ENCODE measurements at regions not wholly inside any gene's neighbourhood (a gene's known extent, or its start where the extent isn't known, plus 50 kb on each side); places are given as distances from the start of the nearest gene placed in this dataset.

- TF ChIP-seq POLR2AphosphoS5 (IDR thresholded peaks at IDR 0.05; ENCODE audit: borderline replicate concordance, low read depth, low read length) (no peak), EZH2 (IDR thresholded peaks at IDR 0.05) (no peak), FOXP2 (optimal IDR thresholded peaks at IDR 0.05; ENCODE audit: control extremely low read depth, extremely low read length, insufficient read depth) (peak; percentile 71)
- DNase-seq (ENCODE audit: low read depth, low spot score) = peak; percentile 75
- H3K27ac ChIP-seq = peak overlapping the region; percentile 62; the same call in 1 of the 2 replicates
Observed at GRCh38 chr4:41476310-41476885, 61.6 kb upstream of the LIMCH1 start.

GRCh38 chr4:41477181-41477905, 60.6 kb upstream of the LIMCH1 start:
- no peak for DNase-seq (ENCODE audit: low read depth, low spot score)
- Histone ChIP-seq H3K4me3 (no peak overlapping the region), H3K9ac (ENCODE audit: insufficient read length) (no peak overlapping the region), H3K27ac (no peak overlapping the region), H3K9me3 (ENCODE audit: low read depth, low read length) (no peaks in the 10 kb centered on the region), H3K36me3 (ENCODE audit: insufficient read depth, low read length) (no peaks in the 10 kb centered on the region)
- TF ChIP-seq FOXP2 (optimal IDR thresholded peaks at IDR 0.05; ENCODE audit: control extremely low read depth, extremely low read length, insufficient read depth) (no peak), POLR2AphosphoS5 (IDR thresholded peaks at IDR 0.05; ENCODE audit: borderline replicate concordance, low read depth, low read length) (no peak), EZH2 (IDR thresholded peaks at IDR 0.05) (no peak)

More at GRCh38 chr4:41476310-41476885, 61.6 kb upstream of the LIMCH1 start:
- H3K36me3 ChIP-seq (ENCODE audit: insufficient read depth, low read length) = no peaks in the 10 kb centered on the region
- no peak overlapping the region for H3K9ac ChIP-seq (ENCODE audit: insufficient read length)
- H3K9me3 ChIP-seq (ENCODE audit: low read depth, low read length) = no peaks in the 10 kb centered on the region
- no peak overlapping the region for H3K4me3 ChIP-seq

- no peak overlapping the region for H3K9ac ChIP-seq (ENCODE audit: insufficient read length)
- TF ChIP-seq POLR2AphosphoS5 (IDR thresholded peaks at IDR 0.05; ENCODE audit: borderline replicate concordance, low read depth, low read length) = no peak
- TF ChIP-seq FOXP2 (optimal IDR thresholded peaks at IDR 0.05; ENCODE audit: control extremely low read depth, extremely low read length, insufficient read depth) = no peak
- TF ChIP-seq EZH2 (IDR thresholded peaks at IDR 0.05) = no peak
- no peak overlapping the region for H3K27ac ChIP-seq
- H3K36me3 ChIP-seq (ENCODE audit: insufficient read depth, low read length) = no peaks in the 10 kb centered on the region
- no peak for DNase-seq (ENCODE audit: low read depth, low spot score)
- no peaks in the 10 kb centered on the region for H3K9me3 ChIP-seq (ENCODE audit: low read depth, low read length)
- H3K4me3 ChIP-seq = no peak overlapping the region
Observed at GRCh38 chr4:41478518-41478917, 59.4 kb upstream of the LIMCH1 start.

- Histone ChIP-seq H3K4me3 (no peak overlapping the region), H3K36me3 (ENCODE audit: insufficient read depth, low read length) (no peaks in the 10 kb centered on the region), H3K27ac (no peak overlapping the region), H3K9me3 (ENCODE audit: low read depth, low read length) (no peaks in the 10 kb centered on the region), H3K9ac (ENCODE audit: insufficient read length) (no peak overlapping the region)
- no peak for DNase-seq (ENCODE audit: low read depth, low spot score)
- TF ChIP-seq EZH2 (IDR thresholded peaks at IDR 0.05) = no peak
- TF ChIP-seq FOXP2 (optimal IDR thresholded peaks at IDR 0.05; ENCODE audit: control extremely low read depth, extremely low read length, insufficient read depth) = no peak
- no peak for TF ChIP-seq POLR2AphosphoS5 (IDR thresholded peaks at IDR 0.05; ENCODE audit: borderline replicate concordance, low read depth, low read length)
Observed at GRCh38 chr4:41480896-41481311, 57.1 kb upstream of the LIMCH1 start.

GRCh38 chr4:41483771-41484170, 54.2 kb upstream of the LIMCH1 start:
- no peak overlapping the region for H3K9ac ChIP-seq (ENCODE audit: insufficient read length)
- H3K9me3 ChIP-seq (ENCODE audit: low read depth, low read length) = no peaks in the 10 kb centered on the region
- no peaks in the 10 kb centered on the region for H3K36me3 ChIP-seq (ENCODE audit: insufficient read depth, low read length)
- TF ChIP-seq POLR2AphosphoS5 (IDR thresholded peaks at IDR 0.05; ENCODE audit: borderline replicate concordance, low read depth, low read length) (no peak), EZH2 (IDR thresholded peaks at IDR 0.05) (no peak), FOXP2 (optimal IDR thresholded peaks at IDR 0.05; ENCODE audit: control extremely low read depth, extremely low read length, insufficient read depth) (no peak)
- DNase-seq (ENCODE audit: low read depth, low spot score) = no peak
- H3K4me3 ChIP-seq = no peak overlapping the region
- no peak overlapping the region for H3K27ac ChIP-seq

- Histone ChIP-seq H3K27ac (0 out of 2 replicates have a peak overlapping the region, but pooled peaks have one; percentile 4), H3K9ac (ENCODE audit: insufficient read length) (no peak overlapping the region), H3K36me3 (ENCODE audit: insufficient read depth, low read length) (no peaks in the 10 kb centered on the region), H3K4me3 (peak overlapping the region; percentile 16; the same call in 1 of the 2 replicates), H3K9me3 (ENCODE audit: low read depth, low read length) (no peaks in the 10 kb centered on the region)
- no peak for DNase-seq (ENCODE audit: low read depth, low spot score)
- TF ChIP-seq FOXP2 (optimal IDR thresholded peaks at IDR 0.05; ENCODE audit: control extremely low read depth, extremely low read length, insufficient read depth) (peak; percentile 61), EZH2 (IDR thresholded peaks at IDR 0.05) (no peak), POLR2AphosphoS5 (IDR thresholded peaks at IDR 0.05; ENCODE audit: borderline replicate concordance, low read depth, low read length) (peak; percentile 26; the same call in 1 of the 2 replicates)
Observed at GRCh38 chr4:41485041-41485440, 52.9 kb upstream of the LIMCH1 start.

GRCh38 chr4:41487868-41488440, 50.0 kb upstream of the LIMCH1 start:
- no peak overlapping the region for H3K4me3 ChIP-seq
- H3K9me3 ChIP-seq (ENCODE audit: low read depth, low read length) = no peaks in the 10 kb centered on the region
- DNase-seq (ENCODE audit: low read depth, low spot score) = no peak
- no peaks in the 10 kb centered on the region for H3K36me3 ChIP-seq (ENCODE audit: insufficient read depth, low read length)
- no peak for TF ChIP-seq EZH2 (IDR thresholded peaks at IDR 0.05)
- TF ChIP-seq POLR2AphosphoS5 (IDR thresholded peaks at IDR 0.05; ENCODE audit: borderline replicate concordance, low read depth, low read length) = no peak
- no peak for TF ChIP-seq FOXP2 (optimal IDR thresholded peaks at IDR 0.05; ENCODE audit: control extremely low read depth, extremely low read length, insufficient read depth)
- H3K27ac ChIP-seq = no peak overlapping the region
- H3K9ac ChIP-seq (ENCODE audit: insufficient read length) = no peak overlapping the region
